ENCODE measurements at regions not wholly inside any gene's neighbourhood (a gene's known extent, or its start where the extent isn't known, plus 50 kb on each side); places are given as distances from the start of the nearest gene placed in this dataset.

GRCh38 chr12:89019439-89020120 lies 332.7 kb downstream of the DUSP6 start:
- peak overlapping the region; percentile 49 for H3K4me3 ChIP-seq (ENCODE audit: low read depth, low read length)
- TF ChIP-seq, protein P1, sequence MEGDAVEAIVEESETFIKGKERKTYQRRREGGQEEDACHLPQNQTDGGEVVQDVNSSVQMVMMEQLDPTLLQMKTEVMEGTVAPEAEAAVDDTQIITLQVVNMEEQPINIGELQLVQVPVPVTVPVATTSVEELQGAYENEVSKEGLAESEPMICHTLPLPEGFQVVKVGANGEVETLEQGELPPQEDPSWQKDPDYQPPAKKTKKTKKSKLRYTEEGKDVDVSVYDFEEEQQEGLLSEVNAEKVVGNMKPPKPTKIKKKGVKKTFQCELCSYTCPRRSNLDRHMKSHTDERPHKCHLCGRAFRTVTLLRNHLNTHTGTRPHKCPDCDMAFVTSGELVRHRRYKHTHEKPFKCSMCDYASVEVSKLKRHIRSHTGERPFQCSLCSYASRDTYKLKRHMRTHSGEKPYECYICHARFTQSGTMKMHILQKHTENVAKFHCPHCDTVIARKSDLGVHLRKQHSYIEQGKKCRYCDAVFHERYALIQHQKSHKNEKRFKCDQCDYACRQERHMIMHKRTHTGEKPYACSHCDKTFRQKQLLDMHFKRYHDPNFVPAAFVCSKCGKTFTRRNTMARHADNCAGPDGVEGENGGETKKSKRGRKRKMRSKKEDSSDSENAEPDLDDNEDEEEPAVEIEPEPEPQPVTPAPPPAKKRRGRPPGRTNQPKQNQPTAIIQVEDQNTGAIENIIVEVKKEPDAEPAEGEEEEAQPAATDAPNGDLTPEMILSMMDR (conservative IDR thresholded peaks at IDR 0.05; ENCODE audit: low read depth, low read length), result peak; percentile 98
- DNase-seq (ENCODE audit: low read depth), result peak; percentile 93

- peak; percentile 85 for DNase-seq (ENCODE audit: low read depth)
- TF ChIP-seq, protein P1 (conservative IDR thresholded peaks at IDR 0.05; ENCODE audit: low read depth, low read length), result peak; percentile 78
- peak overlapping the region; percentile 50 for H3K4me3 ChIP-seq (ENCODE audit: low read depth, low read length)
Observed at GRCh38 chr12:89016970-89017778, 335.1 kb downstream of the DUSP6 start.

- H3K4me3 ChIP-seq (ENCODE audit: low read depth, low read length), result no peak overlapping the region
- TF ChIP-seq, protein P1 (conservative IDR thresholded peaks at IDR 0.05; ENCODE audit: low read depth, low read length), result no peak
- DNase-seq (ENCODE audit: low read depth), result no peak
Observed at GRCh38 chr12:89015419-89015818, 336.9 kb downstream of the DUSP6 start.

DNA sequence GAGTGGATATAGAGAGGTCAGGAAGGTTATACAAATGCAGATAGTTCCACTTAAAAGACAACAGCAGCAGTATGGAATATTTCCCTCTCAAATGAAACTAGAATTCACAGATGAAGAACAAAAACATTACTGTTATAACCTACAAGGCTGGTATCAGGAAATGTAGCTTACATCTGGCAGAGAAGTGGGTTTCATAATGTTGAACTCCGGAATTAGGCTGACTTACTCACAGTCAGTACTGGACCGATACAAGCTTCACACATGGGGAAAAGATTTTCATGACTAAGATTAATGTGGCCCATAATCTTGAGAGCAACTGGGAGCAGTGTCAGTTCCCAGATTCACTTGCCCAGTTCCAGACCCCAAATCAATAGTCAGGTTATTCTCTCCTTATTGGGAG lies 353.9 kb downstream of the DUSP6 start:
- DNase-seq (ENCODE audit: low read depth), result no peak
- TF ChIP-seq, protein P1 (conservative IDR thresholded peaks at IDR 0.05; ENCODE audit: low read depth, low read length), result no peak
- H3K4me3 ChIP-seq (ENCODE audit: low read depth, low read length), result no peak overlapping the region

DNA sequence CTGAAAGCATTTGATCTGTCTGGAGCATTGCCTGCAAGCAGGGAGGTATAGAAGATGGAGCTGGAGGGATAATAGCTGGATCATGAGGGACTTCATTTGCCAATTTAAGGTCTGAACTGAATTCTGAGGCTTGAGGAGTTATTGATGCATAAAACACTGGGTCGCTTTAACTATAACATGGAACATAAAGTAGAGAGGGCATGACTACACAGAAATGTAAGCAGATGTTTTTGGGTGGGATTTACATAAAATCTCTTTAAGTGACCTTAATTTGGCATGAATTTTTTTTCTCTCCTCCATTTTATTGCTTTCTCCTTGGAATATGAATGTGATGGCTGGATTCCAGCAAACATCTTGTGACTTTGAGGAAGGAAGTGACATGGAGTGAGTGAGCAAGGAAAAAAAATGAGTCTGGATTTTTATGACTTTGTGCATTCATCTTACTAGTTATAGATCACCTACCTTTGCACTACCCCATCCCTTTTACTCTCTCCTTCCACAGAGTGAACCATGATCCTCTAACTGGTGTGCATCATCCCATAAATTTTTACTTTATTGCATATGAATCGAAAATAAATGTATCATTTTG lies 356.0 kb downstream of the DUSP6 start:
- no peak for DNase-seq (ENCODE audit: low read depth)
- TF ChIP-seq, protein P1 (conservative IDR thresholded peaks at IDR 0.05; ENCODE audit: low read depth, low read length), result no peak
- H3K4me3 ChIP-seq (ENCODE audit: low read depth, low read length), result no peak overlapping the region

DNA sequence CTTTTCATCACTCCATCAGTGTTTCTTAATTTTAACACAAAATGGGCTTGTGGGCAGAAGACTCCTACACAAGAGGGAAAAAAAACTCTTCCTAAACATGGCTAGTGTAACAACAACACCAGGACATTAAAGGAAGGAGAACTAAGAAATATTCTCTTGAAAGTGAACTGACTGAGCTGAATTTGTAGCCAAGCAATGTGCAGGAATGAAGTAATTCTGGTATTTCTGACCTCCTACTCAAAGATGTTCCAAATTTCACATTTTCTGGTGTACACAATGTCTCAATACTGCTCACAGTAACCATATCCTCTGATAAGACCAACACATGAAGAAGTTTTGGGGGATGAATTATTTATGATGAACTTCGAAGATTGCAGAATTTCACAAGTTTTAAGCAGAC lies 357.3 kb downstream of the DUSP6 start:
- TF ChIP-seq, protein P1 (conservative IDR thresholded peaks at IDR 0.05; ENCODE audit: low read depth, low read length), result no peak
- DNase-seq (ENCODE audit: low read depth), result peak; percentile 26
- H3K4me3 ChIP-seq (ENCODE audit: low read depth, low read length), result no peak overlapping the region
